Activated CD4-positive, alpha-beta T cell treated with anti-CD3 and anti-CD28 coated beads, Interleukin-2, amount 50 U/mL, for 4 hours (primary cell): ENCODE measurements at regions not wholly inside any gene's neighbourhood (a gene's known extent, or its start where the extent isn't known, plus 50 kb on each side); places are given as distances from the start of the nearest gene placed in this dataset.
"Not testable (repeated sequence)": the region's sequence is repeated elsewhere in the genome, so short reads cannot be mapped to it uniquely, and the experiment has no call there.

Experiments used
- DNase-seq, 2 experiments: peaks; one replicate each; pipeline ENCODE4 v3.0.0-alpha.2; 2020

GRCh38 chr16:61150351-61150750 lies 885.9 kb downstream of the CDH8 start:
- DNase-seq, result no peak

GRCh38 chr16:61149709-61150108 lies 886.5 kb downstream of the CDH8 start:
- DNase-seq, result no peak

GRCh38 chr16:61148930-61149329 lies 887.3 kb downstream of the CDH8 start:
- DNase-seq, result no peak

DNA sequence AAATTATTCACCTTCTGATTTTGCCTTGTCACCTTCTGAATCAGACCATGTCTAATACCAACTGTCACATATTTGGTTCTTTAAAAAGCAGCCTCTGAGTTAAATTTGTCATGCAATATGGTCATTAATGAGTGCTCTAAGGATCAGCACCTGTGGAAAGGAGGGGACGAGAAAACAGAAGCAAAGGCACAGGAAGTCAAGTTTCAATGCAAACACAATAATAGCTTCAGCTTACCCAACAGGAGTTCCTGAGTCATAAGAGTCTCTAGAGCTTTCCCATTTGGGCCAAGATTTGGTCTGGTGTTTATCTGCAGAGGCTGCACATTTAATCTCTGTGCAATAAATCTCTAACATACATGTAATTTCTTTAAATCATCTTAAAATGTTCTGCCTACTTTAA lies 889.8 kb downstream of the CDH8 start:
- DNase-seq, result no peak

- no peak for DNase-seq
These were observed 904.8 kb downstream of the CDH8 start for GRCh38 chr16:61131447-61131846.

DNA sequence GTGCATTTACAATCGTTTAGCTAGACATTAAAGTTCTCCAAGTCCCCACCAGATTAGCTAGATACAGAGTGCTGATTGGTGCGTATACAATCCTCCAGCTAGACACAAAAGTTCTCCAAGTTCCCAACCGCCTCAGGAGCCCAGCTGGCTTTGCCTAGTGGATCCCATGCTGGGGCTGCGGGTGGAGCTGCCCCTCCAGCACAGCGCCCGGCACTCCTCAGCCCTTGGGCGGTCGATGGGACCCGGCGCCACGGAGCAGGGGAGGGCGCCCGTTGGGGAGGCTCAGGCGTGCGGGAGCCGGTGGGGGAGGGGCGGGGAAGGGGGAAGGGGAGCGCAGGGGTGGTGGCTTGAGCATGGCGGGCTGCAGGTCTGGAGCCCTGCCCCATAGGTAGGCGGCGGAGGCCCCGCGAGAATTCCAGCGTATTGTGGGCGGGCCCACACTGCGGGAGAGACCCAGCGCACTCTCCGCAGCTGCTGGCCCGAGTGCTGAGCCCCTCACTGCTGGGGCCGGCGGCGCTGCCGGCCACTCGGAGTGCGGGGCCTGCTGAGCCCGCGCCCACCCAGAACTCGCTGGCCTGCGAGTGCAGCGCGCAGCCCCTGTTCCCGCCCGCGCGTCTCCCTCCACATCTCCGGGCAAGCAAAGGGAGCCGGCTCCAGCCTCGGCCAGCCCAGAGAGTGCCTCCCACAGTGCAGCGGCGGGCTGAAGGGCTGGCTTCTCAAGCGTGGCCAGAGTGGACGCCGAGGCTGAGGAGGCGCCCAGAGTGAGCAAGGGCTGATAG lies 907.5 kb downstream of the CDH8 start:
- no peak for DNase-seq

- DNase-seq, result no peak
These were observed 930.7 kb downstream of the CDH8 start for GRCh38 chr16:61105544-61105943.

- DNase-seq, result no peak
These were observed 937.7 kb downstream of the CDH8 start for GRCh38 chr16:61098505-61098904.

- not testable (repeated sequence) for DNase-seq
These were observed 944.9 kb downstream of the CDH8 start for GRCh38 chr16:61091300-61091699.

GRCh38 chr16:61083711-61084110 lies 952.5 kb downstream of the CDH8 start:
- DNase-seq, result no peak

GRCh38 chr16:61074324-61074723 lies 961.9 kb downstream of the CDH8 start:
- no peak for DNase-seq

DNA sequence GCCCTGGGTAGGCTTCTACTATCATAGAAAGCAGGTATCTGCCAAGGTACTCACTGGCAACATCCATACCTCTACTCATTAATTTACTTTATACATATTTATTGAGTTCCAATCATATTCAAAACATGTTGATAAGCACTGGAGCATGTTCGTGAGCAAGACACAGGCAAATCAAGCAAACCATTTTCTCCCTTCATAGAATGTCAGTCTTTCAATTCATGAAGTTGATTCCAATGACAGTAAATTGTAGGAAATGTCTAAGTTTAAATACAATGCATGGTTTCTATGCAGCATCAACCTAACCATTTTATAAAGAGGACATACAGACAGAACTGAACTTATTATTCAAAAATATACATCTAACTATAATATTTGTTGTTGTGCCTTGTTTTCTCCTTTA lies 978.6 kb downstream of the CDH8 start:
- DNase-seq, result no peak

- DNase-seq, result no peak
These were observed 985.7 kb downstream of the CDH8 start for GRCh38 chr16:61050547-61050946.

- no peak for DNase-seq
These were observed 990.3 kb downstream of the CDH8 start for GRCh38 chr16:61045931-61046330.

DNA sequence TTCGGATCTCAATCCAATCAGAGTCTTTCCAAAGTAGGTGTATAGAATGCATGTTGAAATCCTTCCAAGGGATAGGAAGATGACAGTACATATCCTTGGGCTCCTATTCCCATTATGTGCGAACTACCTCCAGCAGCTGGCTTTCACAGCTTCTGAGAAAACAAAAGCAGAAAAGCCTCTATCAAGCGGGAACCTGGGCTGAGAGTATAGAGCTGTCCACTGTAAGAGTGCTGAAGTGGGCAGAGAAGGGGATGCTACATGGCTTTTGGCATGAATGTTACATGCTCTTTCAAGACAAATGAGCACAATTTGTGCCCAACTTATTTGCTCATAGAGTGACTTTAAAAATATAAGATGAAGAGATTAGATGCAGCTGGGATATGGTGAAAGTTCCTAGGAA lies 993.5 kb downstream of the CDH8 start:
- no peak for DNase-seq

GRCh38 chr16:61030616-61031015 lies 1005.6 kb downstream of the CDH8 start:
- DNase-seq, result no peak

- DNase-seq, result no peak
These were observed 1011.9 kb downstream of the CDH8 start for GRCh38 chr16:61024180-61024900.

DNA sequence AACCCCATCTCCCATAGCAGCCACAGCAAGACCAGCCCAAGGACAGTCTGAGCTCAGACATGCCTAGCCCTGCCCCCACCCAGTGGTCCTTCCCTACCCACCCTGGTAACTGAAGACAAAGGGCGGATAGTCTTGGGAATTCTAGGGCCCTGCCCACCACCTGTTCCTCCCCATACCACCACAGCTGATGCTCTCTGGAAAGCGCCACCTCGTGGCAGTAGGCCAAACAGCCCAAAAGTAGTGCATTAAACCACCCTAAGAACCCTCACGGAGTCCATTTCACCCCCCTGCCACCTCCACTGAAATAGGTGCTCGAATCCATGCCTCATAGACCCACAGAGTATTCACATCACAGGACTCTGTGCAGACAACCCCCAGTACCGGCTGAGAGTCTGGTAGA lies 1021.4 kb downstream of the CDH8 start:
- DNase-seq, result no peak

GRCh38 chr16:61007694-61008093 lies 1028.5 kb downstream of the CDH8 start:
- no peak for DNase-seq

- no peak for DNase-seq
These were observed 1030.3 kb downstream of the CDH8 start for GRCh38 chr16:61005952-61006351.

- no peak for DNase-seq
These were observed 1033.6 kb downstream of the CDH8 start for GRCh38 chr16:61002479-61003204.

DNA sequence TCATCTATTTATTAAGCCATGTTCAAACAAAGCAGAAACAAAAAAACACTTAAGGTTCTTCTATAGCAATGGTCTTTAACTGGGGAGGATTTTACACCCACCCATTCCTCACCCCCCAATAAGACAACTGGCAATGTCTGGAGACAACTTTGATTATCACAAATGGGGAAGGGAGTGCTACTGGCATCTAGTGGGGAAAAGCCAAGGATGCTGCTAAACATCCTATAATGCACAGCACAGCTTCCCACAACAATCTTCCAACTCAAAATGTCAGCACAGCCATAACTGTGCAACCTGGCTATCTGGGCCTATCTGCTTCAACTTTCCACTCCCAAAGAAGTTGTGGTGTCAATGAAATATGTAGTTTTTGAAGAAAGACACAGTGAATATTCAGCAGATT lies 1044.4 kb downstream of the CDH8 start:
- no peak for DNase-seq

DNA sequence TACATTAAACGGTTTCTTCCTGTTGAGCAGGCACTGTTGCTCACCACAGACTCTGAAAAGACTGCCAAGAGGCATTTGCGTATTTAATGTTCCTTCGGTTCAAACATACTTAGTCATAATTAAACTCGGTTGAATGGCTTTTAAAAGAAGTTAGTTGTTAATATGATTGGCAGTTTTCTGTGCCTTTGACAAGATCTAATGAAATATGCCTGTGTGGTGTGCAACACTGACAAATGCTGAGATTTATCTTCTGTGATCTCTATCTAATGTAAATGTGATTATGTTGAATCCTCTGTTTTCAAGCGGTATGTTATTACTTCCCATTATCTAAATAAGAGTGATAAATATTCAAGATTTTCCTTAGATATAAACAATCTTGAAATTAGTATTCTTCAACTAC lies 1046.6 kb downstream of the CDH8 start:
- DNase-seq, result no peak

- DNase-seq, result no peak
These were observed 1057.1 kb downstream of the CDH8 start for GRCh38 chr16:60979119-60979518.
